H1 (cell line): ENCODE measurements at regions not wholly inside any gene's neighbourhood (a gene's known extent, or its start where the extent isn't known, plus 50 kb on each side); places are given as distances from the start of the nearest gene placed in this dataset.

ENCODE experiments used
- CTCF ChIA-PET: fragments of 300-600 bp; sonication (Branson Sonifier 250); formaldehyde crosslinking; loops from one replicate; lab custom pipeline; 2021; ENCODE audit not compliant: partially characterized antibody; lab: Charles Lee
- POLR2A ChIA-PET: fragments of 300-600 bp; sonication (Branson Sonifier 250); formaldehyde crosslinking; loops from one replicate; lab custom pipeline; 2021; ENCODE audit warnings: inconsistent platforms; ENCODE audit not compliant: partially characterized antibody; lab: Charles Lee
- DNase-seq, 2 experiments: peaks; one replicate each; pipeline versions ENCODE4 v3.0.0 to v3.0.0-alpha.2; 2010 to 2022; ENCODE audit warnings: low spot score in 2 of 2, low read depth in 1 of 2, mixed read lengths in 1 of 2
- FAIRE-seq: peaks from 2 replicates; lab custom pipeline; 2011; peaks lifted over from hg19 to GRCh38; lab: Jason Lieb, UNC
- H2AFZ ChIP-seq: 2 replicates; pipeline ENCODE4 v1.8.1; 2012; ENCODE audit warnings: low read length, inconsistent platforms
- H2AK5ac ChIP-seq: 2 replicates; pipeline ENCODE4 v1.6.1; 2013; ENCODE audit warnings: low read depth, low read length
- H2BK120ac ChIP-seq: replicated peaks from 2 replicates; pipeline ENCODE3; 2013; ENCODE audit warnings: low read depth, low read length, inconsistent platforms
- H2BK12ac ChIP-seq: 2 replicates; pipeline ENCODE4 v1.6.1; 2013; ENCODE audit warnings: low read depth, low read length
- H2BK15ac ChIP-seq: 2 replicates; pipeline ENCODE4 v1.6.1; 2013; ENCODE audit warnings: low read length
- H2BK20ac ChIP-seq: 2 replicates; pipeline ENCODE4 v1.6.1; 2013; ENCODE audit warnings: low read length
- H2BK5ac ChIP-seq: 2 replicates; pipeline ENCODE4 v1.6.1; 2013; ENCODE audit warnings: low read depth, low read length
- H3K14ac ChIP-seq: 2 replicates; pipeline ENCODE4 v1.6.1; 2013; ENCODE audit warnings: inconsistent platforms; ENCODE audit not compliant: insufficient read length
- H3K18ac ChIP-seq: 2 replicates; pipeline ENCODE4 v1.6.1; 2013; ENCODE audit warnings: low read length; ENCODE audit errors: extremely low read depth
- H3K23ac ChIP-seq: 2 replicates; pipeline ENCODE4 v1.6.1; 2013; ENCODE audit warnings: inconsistent platforms; ENCODE audit not compliant: insufficient read length
- H3K23me2 ChIP-seq: 2 replicates; pipeline ENCODE4 v1.6.1; 2013; ENCODE audit warnings: low read depth, low read length
- H3K27ac ChIP-seq: 2 replicates; pipeline ENCODE4 v1.6.1; 2011; ENCODE audit warnings: low read depth, low read length, inconsistent platforms
- H3K27me3 ChIP-seq, 4 experiments: replicated peaks in 1 of 4; 1 replicate in 1 of 4; 2 replicates in 3 of 4; pipeline versions ENCODE4 v1.6.1 to v1.8.1; 2011 to 2013; ENCODE audit warnings: low read length in 3 of 4, mild to moderate bottlenecking in 3 of 4, inconsistent platforms in 2 of 4, mixed read lengths in 2 of 4, moderate library complexity in 1 of 4; ENCODE audit not compliant: control insufficient read depth in 3 of 4, insufficient read depth in 3 of 4; ENCODE audit errors: extremely low read depth in 1 of 4
- H3K36me3 ChIP-seq, 4 experiments: 2 replicates each; pipeline versions ENCODE4 v1.6.1 to v1.8.1; 2011 to 2013; ENCODE audit warnings: mild to moderate bottlenecking in 4 of 4, low read length in 3 of 4, moderate library complexity in 2 of 4, control low read depth in 1 of 4, inconsistent platforms in 1 of 4; ENCODE audit not compliant: insufficient read depth in 4 of 4, control insufficient read depth in 2 of 4
- H3K4ac ChIP-seq: replicated peaks from 2 replicates; pipeline ENCODE3; 2013; ENCODE audit warnings: low read length, low read depth, mixed read lengths, inconsistent platforms; ENCODE audit not compliant: insufficient read length
- H3K4me1 ChIP-seq, 4 experiments: replicated peaks in 1 of 4; 1 replicate in 1 of 4; 2 replicates in 3 of 4; pipeline versions ENCODE4 v1.6.1 to v1.8.1; 2011 to 2013; ENCODE audit warnings: low read length in 3 of 4, inconsistent platforms in 2 of 4, mixed read lengths in 1 of 4; ENCODE audit not compliant: insufficient read depth in 4 of 4, control insufficient read depth in 3 of 4
- H3K4me2 ChIP-seq, 2 experiments: 2 replicates each; pipeline versions ENCODE4 v1.6.1 to v1.8.1; 2011 to 2013; ENCODE audit warnings: low read depth in 2 of 2, low read length in 2 of 2, control low read depth in 1 of 2, inconsistent platforms in 1 of 2, mild to moderate bottlenecking in 1 of 2; ENCODE audit not compliant: insufficient read depth in 1 of 2
- H3K4me3 ChIP-seq, 4 experiments: fragments of 200-600, 300-600 bp in 1 of 4; sonication (generic), shearing (Covaris generic), sonication (Bioruptor Twin) in 1 of 4; 2 replicates each; pipeline versions ENCODE4 v1.5.1 to v1.8.1; 2011 to 2016; ENCODE audit warnings: low read length in 4 of 4, low read depth in 3 of 4, control low read depth in 2 of 4, inconsistent platforms in 2 of 4, mild to moderate bottlenecking in 2 of 4, mixed read lengths in 1 of 4, moderate library complexity in 1 of 4; ENCODE audit not compliant: insufficient read depth in 2 of 4; ENCODE audit errors: extremely low read depth in 1 of 4
- H3K56ac ChIP-seq: replicated peaks from 2 replicates; pipeline ENCODE3; 2013; ENCODE audit warnings: low read depth, mild to moderate bottlenecking, mixed read lengths, low read length, inconsistent platforms; ENCODE audit not compliant: insufficient read length
- H3K79me1 ChIP-seq: 2 replicates; pipeline ENCODE4 v1.6.1; 2013; ENCODE audit warnings: low read depth, low read length, control low read depth
- H3K79me2 ChIP-seq, 2 experiments: 2 replicates each; pipeline versions ENCODE4 v1.6.1 to v1.8.1; 2012 to 2013; ENCODE audit warnings: low read length in 2 of 2, mild to moderate bottlenecking in 2 of 2, inconsistent platforms in 1 of 2; ENCODE audit not compliant: insufficient read depth in 2 of 2, control insufficient read depth in 1 of 2
- H3K9ac ChIP-seq, 4 experiments: replicated peaks in 1 of 4; 1 replicate in 1 of 4; 2 replicates in 3 of 4; pipeline versions ENCODE4 v1.6.1 to v1.8.1; 2011 to 2013; ENCODE audit warnings: low read depth in 3 of 4, low read length in 3 of 4, control low read depth in 2 of 4, mild to moderate bottlenecking in 2 of 4, moderate library complexity in 2 of 4, inconsistent platforms in 1 of 4; ENCODE audit errors: extremely low read depth in 1 of 4
- H3K9me3 ChIP-seq, 2 experiments: 2 replicates each; pipeline versions ENCODE4 v1.6.1 to v1.8.1; 2012 to 2013; ENCODE audit warnings: mild to moderate bottlenecking in 2 of 2, moderate library complexity in 2 of 2, control low read depth in 1 of 2, inconsistent platforms in 1 of 2, low read depth in 1 of 2, low read length in 1 of 2, mixed read lengths in 1 of 2; ENCODE audit not compliant: insufficient read depth in 2 of 2
- H4K20me1 ChIP-seq, 2 experiments: replicated peaks in 1 of 2; 2 replicates each; pipeline versions ENCODE3 to v1.8.1; 2011 to 2013; ENCODE audit warnings: inconsistent platforms in 2 of 2, low read length in 2 of 2, mild to moderate bottlenecking in 1 of 2; ENCODE audit not compliant: insufficient read depth in 2 of 2, control insufficient read depth in 1 of 2
- H4K5ac ChIP-seq: 2 replicates; pipeline ENCODE4 v1.6.1; 2013; ENCODE audit warnings: low read length, low read depth, mixed read lengths, inconsistent platforms; ENCODE audit not compliant: insufficient read length
- H4K8ac ChIP-seq: 2 replicates; pipeline ENCODE4 v1.8.0; 2013; ENCODE audit warnings: mild to moderate bottlenecking, moderate library complexity, low read length, inconsistent platforms; ENCODE audit not compliant: insufficient read depth; ENCODE audit errors: extremely low read depth
- H4K91ac ChIP-seq: replicated peaks from 2 replicates; pipeline ENCODE3; 2013; ENCODE audit warnings: low read length, mixed read lengths, inconsistent platforms; ENCODE audit not compliant: insufficient read length
- ASH2L ChIP-seq: fragments of 200-600, 300-600 bp; sonication (generic); IDR thresholded peaks from one replicate; pipeline ENCODE4 v1.7.1; 2017; ENCODE audit warnings: low read length
- CEBPB ChIP-seq: IDR thresholded peaks from 2 replicates; pipeline ENCODE4 v1.6.1; 2012; ENCODE audit warnings: low read depth, low read length
- FOSL1 ChIP-seq: IDR thresholded peaks from 2 replicates; pipeline ENCODE4 v1.6.1; 2011; ENCODE audit warnings: mild to moderate bottlenecking, low read depth, low read length, moderate library complexity; ENCODE audit not compliant: insufficient read depth
- TAF1 ChIP-seq: IDR thresholded peaks from 2 replicates; pipeline ENCODE4 v1.6.1; 2011; ENCODE audit warnings: mild to moderate bottlenecking, low read depth, low read length
- WGBS, 2 experiments: shearing (Covaris generic) in 1 of 2; methylation state at CpG; one replicate each; pipeline versions ENCODE4 v1.1.6 to v1.1.7; 2013 to 2015; ENCODE audit warnings: low lambda C conversion rate in 2 of 2, mixed read lengths in 2 of 2, inconsistent platforms in 1 of 2, low coverage in 1 of 2, missing lambda C conversion rate in 1 of 2; ENCODE audit not compliant: insufficient replicate concordance in 2 of 2, insufficient coverage in 1 of 2, insufficient read length in 1 of 2; ENCODE audit errors: extremely low coverage in 1 of 2, missing lambda C conversion rate in 1 of 2; 5-methylcytosine and 5-hydroxymethylcytosine counted together

DNA sequence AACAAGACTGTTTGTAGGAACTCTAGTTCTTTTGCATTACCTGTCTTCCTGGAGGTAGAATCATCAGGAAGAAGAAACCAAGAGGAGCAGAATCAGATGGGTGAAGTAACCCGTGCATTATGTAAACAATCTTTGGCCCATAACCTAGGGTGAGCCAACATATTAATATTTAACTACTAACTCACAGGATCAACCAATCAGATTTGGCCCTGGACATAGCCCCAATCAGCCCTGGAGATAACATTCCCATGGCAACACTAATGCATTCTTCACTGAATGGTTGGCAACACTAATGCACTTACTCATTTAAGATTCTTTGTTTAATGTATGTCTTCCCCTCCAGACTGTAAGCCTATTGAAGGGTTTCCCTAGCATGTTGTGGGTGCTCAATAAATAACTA, 72.0 kb upstream of the CTAGE1 start:
- no peak overlapping the region for H2BK120ac ChIP-seq
- no peak overlapping the region for H3K23ac ChIP-seq
- no peaks in the 10 kb centered on the region for H3K79me2 ChIP-seq
- H3K18ac ChIP-seq: no peak overlapping the region
- no peak overlapping the region for H3K27ac ChIP-seq
- H4K5ac ChIP-seq: no peak overlapping the region
- H4K8ac ChIP-seq: no peak overlapping the region
- H3K56ac ChIP-seq: no peak overlapping the region
- H3K4me3 ChIP-seq: no peak overlapping the region
- H3K4ac ChIP-seq: no peak overlapping the region
- no peaks in the 10 kb centered on the region for H3K23me2 ChIP-seq
- 65% methylated on average over 1 of the region's 1 CpG; no CpG with 5 or more reads in 1 of the 2 experiments for whole genome bisulfite sequencing, 2 experiments
- no peak overlapping the region for H3K4me2 ChIP-seq
- no peak overlapping the region for H3K14ac ChIP-seq
- no peak overlapping the region for H2AFZ ChIP-seq
- H3K36me3 ChIP-seq: no peaks in the 10 kb centered on the region
- ChIA-PET CTCF (no interaction called here), POLR2A (interaction anchor here (1.2 kb wide), 1 partner anchor 12 kb away, joined by 4 read pairs; no protein-coding TSS in a partner anchor)
- H4K91ac ChIP-seq: no peak overlapping the region
- FAIRE-seq: no peak
- no peak overlapping the region for H2BK20ac ChIP-seq
- no peak overlapping the region for H2BK15ac ChIP-seq
- no peaks in the 10 kb centered on the region for H3K27me3 ChIP-seq
- no peak overlapping the region for H2BK5ac ChIP-seq
- no peak overlapping the region for H3K9ac ChIP-seq
- no peaks in the 10 kb centered on the region for H3K79me1 ChIP-seq
- no peaks in the 10 kb centered on the region for H4K20me1 ChIP-seq
- H2BK12ac ChIP-seq: no peak overlapping the region
- DNase-seq: no peak
- TF ChIP-seq TAF1 (no peak), CEBPB (no peak), ASH2L (no peak), FOSL1 (no peak)
- no peaks in the 10 kb centered on the region for H3K9me3 ChIP-seq
- no peak overlapping the region for H2AK5ac ChIP-seq
- H3K4me1 ChIP-seq: no peaks in the 10 kb centered on the region
